GM23338 (cell line): ENCODE measurements at regions not wholly inside any gene's neighbourhood (a gene's known extent, or its start where the extent isn't known, plus 50 kb on each side); places are given as distances from the start of the nearest gene placed in this dataset.

Experiments
- ATAC-seq: fragments of 200-7000 bp; cut with Tn5 transposase; 3 replicates; pipeline ENCODE4 v1.9.1; 2020
- DNase-seq: peaks from one replicate; pipeline ENCODE4 v3.0.0-alpha.2; 2015; ENCODE audit warnings: low spot score
- H2AFZ ChIP-seq: fragments of 200-600 bp; sonication (generic); 2 replicates; pipeline ENCODE4 v1.8.0; 2016; ENCODE audit warnings: antibody characterized with exemption, mild to moderate bottlenecking, moderate library complexity
- H3F3A ChIP-seq: fragments of 200-600 bp; sonication (generic); replicated peaks from 2 replicates; pipeline ENCODE4 v1.8.0; 2017; ENCODE audit warnings: antibody characterized with exemption, mixed run types, low read depth
- H3K27ac ChIP-seq: fragments of 200-600 bp; sonication (generic); 2 replicates; pipeline ENCODE4 v1.6.1; 2016; ENCODE audit warnings: low read depth
- H3K27me3 ChIP-seq: fragments of 200-600 bp; sonication (generic); 2 replicates; pipeline ENCODE4 v1.8.0; 2016; ENCODE audit warnings: mild to moderate bottlenecking, mixed run types, moderate library complexity; ENCODE audit not compliant: insufficient read depth
- H3K36me3 ChIP-seq: fragments of 200-600 bp; sonication (generic); 2 replicates; pipeline ENCODE4 v1.8.0; 2016; ENCODE audit warnings: mild to moderate bottlenecking; ENCODE audit not compliant: insufficient read depth
- H3K4me1 ChIP-seq: fragments of 200-600 bp; sonication (generic); 2 replicates; pipeline ENCODE4 v1.8.0; 2016; ENCODE audit warnings: mild to moderate bottlenecking, moderate library complexity; ENCODE audit not compliant: insufficient read depth
- H3K4me2 ChIP-seq: fragments of 200-600 bp; sonication (generic); 2 replicates; pipeline ENCODE4 v1.7.1; 2017; ENCODE audit warnings: mixed run types
- H3K4me3 ChIP-seq: fragments of 200-600 bp; sonication (generic); 2 replicates; pipeline ENCODE4 v1.6.1; 2016; ENCODE audit warnings: mixed run types
- H3K79me2 ChIP-seq: fragments of 200-600 bp; sonication (generic); replicated peaks from 2 replicates; pipeline ENCODE4 v1.8.0; 2017; ENCODE audit warnings: mild to moderate bottlenecking; ENCODE audit not compliant: insufficient read depth
- H3K9me2 ChIP-seq: fragments of 200-600 bp; sonication (generic); 2 replicates; pipeline ENCODE4 v1.8.0; 2017; ENCODE audit not compliant: insufficient read depth
- H4K20me1 ChIP-seq: fragments of 200-600 bp; sonication (generic); replicated peaks from 2 replicates; pipeline ENCODE4 v1.8.0; 2017; ENCODE audit warnings: mild to moderate bottlenecking; ENCODE audit not compliant: insufficient read depth
- H3K27ac Mint-ChIP-seq: 2 replicates; pipeline ENCODE4 v1.8.0; 2020; ENCODE audit warnings: inconsistent platforms, mild to moderate bottlenecking, moderate library complexity, mixed read lengths
- H3K27me3 Mint-ChIP-seq: 3 replicates; pipeline ENCODE4 v1.8.0; 2022; ENCODE audit warnings: low read depth, mild to moderate bottlenecking, moderate library complexity, mixed read lengths, inconsistent platforms; ENCODE audit not compliant: insufficient read depth, poor library complexity
- H3K36me3 Mint-ChIP-seq: 3 replicates; pipeline ENCODE4 v1.8.0; 2021; ENCODE audit warnings: low read depth, mild to moderate bottlenecking, inconsistent platforms, moderate library complexity, mixed read lengths
- H3K4me1 Mint-ChIP-seq: 3 replicates; pipeline ENCODE4 v1.8.0; 2020; ENCODE audit warnings: mild to moderate bottlenecking, inconsistent platforms, mixed read lengths
- H3K4me3 Mint-ChIP-seq: 3 replicates; pipeline ENCODE4 v1.8.0; 2021; ENCODE audit warnings: moderate library complexity, mild to moderate bottlenecking, inconsistent platforms, mixed read lengths
- H3K9me3 Mint-ChIP-seq: 3 replicates; pipeline ENCODE4 v1.8.0; 2020; ENCODE audit warnings: moderate library complexity, mild to moderate bottlenecking, inconsistent platforms, mixed read lengths
- CREB1 ChIP-seq: fragments of 250-450 bp; sonication (Bioruptor Pico); IDR thresholded peaks from 2 replicates; pipeline ENCODE4 v1.5.0; 2020; ENCODE audit warnings: low read depth, mild to moderate bottlenecking, moderate library complexity
- CTCF ChIP-seq, 2 experiments: fragments of 200-600 bp in 1 of 2; sonication (generic) in 1 of 2; conservative IDR thresholded peaks; 2 replicates each; pipeline versions ENCODE4 v1.5.1 to v1.6.1; 2016 to 2017; ENCODE audit warnings: antibody characterized with exemption in 2 of 2, low read depth in 2 of 2, mild to moderate bottlenecking in 2 of 2, moderate library complexity in 1 of 2
- ETS1 ChIP-seq: IDR thresholded peaks from 2 replicates; pipeline ENCODE4 v1.6.1; 2016; ENCODE audit warnings: antibody characterized with exemption
- EZH2 ChIP-seq: fragments of 200-600 bp; sonication (generic); IDR thresholded peaks from one replicate; pipeline ENCODE4 v1.8.0; 2017; ENCODE audit warnings: antibody characterized with exemption, mild to moderate bottlenecking, low read depth; ENCODE audit not compliant: unreplicated experiment
- JUNB ChIP-seq: IDR thresholded peaks from one replicate; pipeline ENCODE4 v1.6.1; 2016; ENCODE audit warnings: antibody characterized with exemption; ENCODE audit not compliant: unreplicated experiment
- NANOG ChIP-seq: IDR thresholded peaks from 2 replicates; pipeline ENCODE4 v1.6.1; 2016; ENCODE audit warnings: antibody characterized with exemption, borderline replicate concordance
- STAT1 ChIP-seq: IDR thresholded peaks from one replicate; pipeline ENCODE4 v1.6.1; 2016; ENCODE audit warnings: antibody characterized with exemption; ENCODE audit not compliant: unreplicated experiment
- ZNF462 ChIP-seq: fragments of 250-450 bp; sonication (Bioruptor Pico); IDR thresholded peaks from 2 replicates; pipeline ENCODE4 v1.5.0; 2020; ENCODE audit warnings: mild to moderate bottlenecking, moderate library complexity

DNA sequence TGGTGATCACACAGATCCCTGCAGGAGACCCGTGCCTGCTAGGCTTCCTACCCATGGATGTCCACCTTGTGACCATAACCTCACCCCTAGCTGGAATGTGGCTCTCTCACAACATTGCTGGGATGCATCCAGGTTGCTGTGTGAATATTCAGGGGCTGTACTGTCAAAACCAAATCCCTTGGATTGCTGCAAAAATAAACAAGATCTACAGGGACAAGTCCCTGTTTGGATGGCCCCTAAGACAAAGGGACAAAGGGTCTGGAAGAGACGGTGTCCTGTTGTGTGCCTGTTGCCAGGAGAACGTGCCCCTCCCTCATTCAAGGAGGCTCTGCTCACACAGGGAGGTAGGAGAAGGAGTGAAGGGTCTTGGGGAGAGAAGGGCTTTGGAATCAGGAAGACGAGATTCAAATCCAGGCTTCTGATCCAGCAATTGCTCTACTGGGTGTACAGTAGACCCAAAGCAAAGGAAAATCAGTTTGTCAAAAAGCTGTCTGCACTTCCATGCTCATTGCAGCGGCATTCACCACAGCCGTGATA, 89.2 kb upstream of the WASF3 start:
- H3K27me3 Mint-ChIP-seq, result peaks cover 7% of the 10 kb centered on the region
- H4K20me1 ChIP-seq, result no peaks in the 10 kb centered on the region; the same call in 1 of the 2 replicates
- no peak overlapping the region for H3K27ac ChIP-seq
- no peak overlapping the region; the same call in 1 of the 2 replicates for H3K27ac Mint-ChIP-seq
- H3K4me1 ChIP-seq, result no peaks in the 10 kb centered on the region
- no peak overlapping the region for H2AFZ ChIP-seq
- H3F3A ChIP-seq, result 0 out of 2 replicates have a peak, but pooled peaks cover 2% of the 10 kb centered on the region
- no peaks in the 10 kb centered on the region for H3K9me3 Mint-ChIP-seq
- DNase-seq (no peak), ATAC-seq (no peak)
- no peak overlapping the region for H3K4me3 ChIP-seq
- no peaks in the 10 kb centered on the region for H3K9me2 ChIP-seq
- H3K4me1 Mint-ChIP-seq, result no peaks in the 10 kb centered on the region; the same call in 1 of the 3 replicates
- TF ChIP-seq CREB1 (CRISPR knock-in tag), result no peak
- TF ChIP-seq CTCF (conservative IDR thresholded peaks at IDR 0.05; ENCODE audit: low read depth in 2 of 2), result no peak
- TF ChIP-seq NANOG, result no peak
- TF ChIP-seq EZH2, result no peak
- no peak for TF ChIP-seq ZNF462 (CRISPR knock-in tag)
- no peak for TF ChIP-seq ETS1
- TF ChIP-seq JUNB, result no peak
- no peak for TF ChIP-seq STAT1
- H3K36me3 ChIP-seq, result no peaks in the 10 kb centered on the region
- no peaks in the 10 kb centered on the region for H3K79me2 ChIP-seq
- no peak overlapping the region for H3K4me2 ChIP-seq
- H3K36me3 Mint-ChIP-seq, result no peaks in the 10 kb centered on the region
- H3K27me3 ChIP-seq, result no peaks in the 10 kb centered on the region
- H3K4me3 Mint-ChIP-seq, result no peak overlapping the region
